ENCODE measurements at regions not wholly inside any gene's neighbourhood (a gene's known extent, or its start where the extent isn't known, plus 50 kb on each side); places are given as distances from the start of the nearest gene placed in this dataset.

DNA sequence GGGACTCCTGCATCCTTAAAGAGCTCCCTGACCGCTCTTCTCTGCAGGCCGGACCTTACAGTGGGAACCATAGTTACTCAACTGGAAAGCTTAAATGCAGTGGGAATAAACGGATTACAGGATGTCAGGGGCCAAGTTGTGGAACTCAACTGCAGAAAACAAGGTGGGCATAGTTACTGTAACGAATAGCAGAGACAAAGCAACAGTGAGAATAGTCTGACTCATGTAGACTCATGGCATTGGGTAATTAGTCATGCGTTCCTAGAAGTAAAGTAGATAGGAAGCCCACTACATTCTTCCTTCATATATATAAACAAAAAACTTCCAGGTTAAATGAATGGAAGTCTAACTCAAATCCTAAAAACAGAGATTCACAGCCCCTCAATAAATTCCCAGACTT is 95.5 kb upstream of the CHRNA7 start:
- DNase-seq (ENCODE audit: extremely low spot score, unreplicated experiment), result no peak
- H3K9me3 Mint-ChIP-seq (ENCODE audit: unreplicated experiment), result no peaks in the 10 kb centered on the region
- H3K36me3 Mint-ChIP-seq (ENCODE audit: unreplicated experiment), result no peaks in the 10 kb centered on the region
- H3K4me3 Mint-ChIP-seq (ENCODE audit: unreplicated experiment), result no peak overlapping the region
- H3K27ac Mint-ChIP-seq (ENCODE audit: unreplicated experiment), result no peak overlapping the region
- H3K4me1 Mint-ChIP-seq (ENCODE audit: unreplicated experiment), result no peaks in the 10 kb centered on the region
- TF ChIP-seq, protein P1, sequence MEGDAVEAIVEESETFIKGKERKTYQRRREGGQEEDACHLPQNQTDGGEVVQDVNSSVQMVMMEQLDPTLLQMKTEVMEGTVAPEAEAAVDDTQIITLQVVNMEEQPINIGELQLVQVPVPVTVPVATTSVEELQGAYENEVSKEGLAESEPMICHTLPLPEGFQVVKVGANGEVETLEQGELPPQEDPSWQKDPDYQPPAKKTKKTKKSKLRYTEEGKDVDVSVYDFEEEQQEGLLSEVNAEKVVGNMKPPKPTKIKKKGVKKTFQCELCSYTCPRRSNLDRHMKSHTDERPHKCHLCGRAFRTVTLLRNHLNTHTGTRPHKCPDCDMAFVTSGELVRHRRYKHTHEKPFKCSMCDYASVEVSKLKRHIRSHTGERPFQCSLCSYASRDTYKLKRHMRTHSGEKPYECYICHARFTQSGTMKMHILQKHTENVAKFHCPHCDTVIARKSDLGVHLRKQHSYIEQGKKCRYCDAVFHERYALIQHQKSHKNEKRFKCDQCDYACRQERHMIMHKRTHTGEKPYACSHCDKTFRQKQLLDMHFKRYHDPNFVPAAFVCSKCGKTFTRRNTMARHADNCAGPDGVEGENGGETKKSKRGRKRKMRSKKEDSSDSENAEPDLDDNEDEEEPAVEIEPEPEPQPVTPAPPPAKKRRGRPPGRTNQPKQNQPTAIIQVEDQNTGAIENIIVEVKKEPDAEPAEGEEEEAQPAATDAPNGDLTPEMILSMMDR (IDR thresholded peaks at IDR 0.05), result no peak
- H3K27me3 Mint-ChIP-seq (ENCODE audit: unreplicated experiment), result no peaks in the 10 kb centered on the region

DNA sequence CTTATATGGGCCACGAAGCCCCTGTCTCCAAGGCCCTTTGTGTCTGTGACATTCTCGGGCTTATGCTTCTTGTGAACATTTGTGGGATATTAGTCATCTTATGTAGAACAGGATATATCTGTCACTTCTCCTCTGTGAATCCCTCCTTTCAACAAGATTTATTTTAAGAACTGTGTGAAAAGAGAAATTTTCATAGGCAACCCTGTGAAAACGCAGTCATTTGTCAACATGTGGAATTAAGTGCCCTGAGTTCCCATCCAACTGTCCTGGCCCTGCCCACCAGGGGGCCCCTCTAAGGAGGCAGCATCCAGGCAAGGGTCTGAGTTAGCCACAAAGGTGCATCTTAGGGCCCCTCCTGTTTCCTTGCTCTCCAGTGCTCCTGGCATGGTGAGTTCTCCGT is 76.8 kb upstream of the CHRNA7 start:
- Mint-ChIP-seq H3K27ac (ENCODE audit: unreplicated experiment) (no peak overlapping the region), H3K4me3 (ENCODE audit: unreplicated experiment) (no peak overlapping the region), H3K36me3 (ENCODE audit: unreplicated experiment) (no peaks in the 10 kb centered on the region), H3K4me1 (ENCODE audit: unreplicated experiment) (no peaks in the 10 kb centered on the region), H3K9me3 (ENCODE audit: unreplicated experiment) (peaks cover 9% of the 10 kb centered on the region), H3K27me3 (ENCODE audit: unreplicated experiment) (no peaks in the 10 kb centered on the region)
- DNase-seq (ENCODE audit: extremely low spot score, unreplicated experiment), result no peak
- TF ChIP-seq, protein P1 (IDR thresholded peaks at IDR 0.05), result no peak

DNA sequence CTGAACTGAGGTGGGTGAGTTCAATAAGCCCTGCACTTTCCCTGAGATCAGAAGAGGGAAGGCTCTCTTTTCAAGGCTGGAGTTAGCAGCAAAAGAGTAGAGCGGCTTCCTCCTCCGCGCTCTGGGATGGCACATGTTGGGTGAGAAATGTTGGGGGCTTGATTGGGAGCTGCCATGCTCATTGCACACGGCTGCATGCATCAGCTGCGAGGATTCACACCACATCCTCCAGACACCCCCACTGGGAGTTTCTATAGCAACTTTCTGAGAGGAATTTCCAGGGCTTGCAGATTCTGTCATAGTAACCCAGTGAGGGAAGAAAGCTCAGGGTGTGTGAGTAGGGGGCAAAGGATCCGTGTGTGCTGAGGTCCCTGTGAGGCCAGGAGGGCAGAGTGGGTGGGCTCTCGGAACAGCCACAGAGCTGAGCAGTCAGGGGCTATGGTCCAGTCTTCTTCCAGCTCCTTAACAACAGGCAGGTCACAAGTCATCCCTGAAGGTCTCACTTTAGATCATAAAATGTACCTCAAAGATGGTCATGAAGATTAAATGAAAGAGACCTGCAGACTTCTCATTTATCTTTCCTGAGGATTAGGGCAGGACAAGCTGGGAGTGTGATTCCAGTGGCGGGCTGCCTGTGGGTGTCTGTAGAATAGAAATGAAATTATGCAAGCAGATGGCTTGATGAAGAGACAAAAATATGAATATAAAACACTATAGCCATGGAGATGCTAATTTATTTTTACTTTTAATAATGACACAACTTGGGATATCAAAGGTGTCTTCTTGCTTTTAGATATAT is 75.7 kb upstream of the CHRNA7 start:
- Mint-ChIP-seq H3K9me3 (ENCODE audit: unreplicated experiment) (peaks cover 19% of the 10 kb centered on the region), H3K27me3 (ENCODE audit: unreplicated experiment) (no peaks in the 10 kb centered on the region), H3K36me3 (ENCODE audit: unreplicated experiment) (no peaks in the 10 kb centered on the region), H3K27ac (ENCODE audit: unreplicated experiment) (no peak overlapping the region), H3K4me1 (ENCODE audit: unreplicated experiment) (no peaks in the 10 kb centered on the region), H3K4me3 (ENCODE audit: unreplicated experiment) (no peak overlapping the region)
- TF ChIP-seq, protein P1 (IDR thresholded peaks at IDR 0.05), result no peak
- DNase-seq (ENCODE audit: extremely low spot score, unreplicated experiment), result no peak

DNA sequence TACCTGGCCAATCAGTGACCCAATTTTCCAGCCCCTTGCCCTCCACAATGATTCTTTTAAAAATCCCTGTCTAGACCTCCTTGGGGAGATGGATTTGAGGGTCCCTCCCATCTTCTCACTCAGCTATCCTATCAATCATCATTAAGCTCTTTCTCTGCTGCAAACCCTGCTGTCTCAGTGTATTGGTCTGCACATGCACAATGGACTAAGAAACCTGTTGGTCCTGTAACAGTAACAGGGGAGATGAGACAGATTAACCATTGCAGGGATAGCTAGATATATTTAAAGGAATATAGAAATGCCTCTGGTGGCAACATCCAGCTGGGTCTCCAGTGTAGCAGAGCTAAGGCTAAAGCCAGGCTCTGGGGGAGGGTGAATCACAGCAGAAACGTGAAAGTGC is 74.6 kb upstream of the CHRNA7 start:
- TF ChIP-seq, protein P1 (IDR thresholded peaks at IDR 0.05), result no peak
- Mint-ChIP-seq H3K27me3 (ENCODE audit: unreplicated experiment) (no peaks in the 10 kb centered on the region), H3K4me3 (ENCODE audit: unreplicated experiment) (no peak overlapping the region), H3K27ac (ENCODE audit: unreplicated experiment) (no peak overlapping the region), H3K4me1 (ENCODE audit: unreplicated experiment) (no peaks in the 10 kb centered on the region), H3K36me3 (ENCODE audit: unreplicated experiment) (no peaks in the 10 kb centered on the region), H3K9me3 (ENCODE audit: unreplicated experiment) (peaks cover 20% of the 10 kb centered on the region)
- no peak for DNase-seq (ENCODE audit: extremely low spot score, unreplicated experiment)

DNA sequence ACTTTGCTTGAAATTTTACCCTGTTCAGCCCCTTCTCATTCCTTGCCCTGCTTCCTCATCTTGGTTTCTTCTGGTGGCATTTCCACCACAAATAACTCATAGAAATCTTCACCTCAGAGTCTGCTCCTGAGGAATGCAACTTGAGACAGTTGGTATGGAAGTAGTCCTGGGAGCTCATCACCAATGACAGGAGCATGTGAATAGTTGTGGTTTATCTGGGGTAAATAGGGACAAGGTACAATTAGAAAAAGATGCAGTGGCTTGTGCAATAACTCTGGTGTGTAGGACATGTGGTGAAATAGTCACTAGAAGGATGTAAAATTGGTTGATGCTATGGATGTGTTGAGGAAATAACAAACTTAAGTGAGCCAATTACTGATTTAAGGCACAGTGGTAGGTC is 72.7 kb upstream of the CHRNA7 start:
- TF ChIP-seq, protein P1 (IDR thresholded peaks at IDR 0.05), result no peak
- no peak for DNase-seq (ENCODE audit: extremely low spot score, unreplicated experiment)
- H3K4me3 Mint-ChIP-seq (ENCODE audit: unreplicated experiment), result no peak overlapping the region
- no peaks in the 10 kb centered on the region for H3K36me3 Mint-ChIP-seq (ENCODE audit: unreplicated experiment)
- no peaks in the 10 kb centered on the region for H3K4me1 Mint-ChIP-seq (ENCODE audit: unreplicated experiment)
- H3K27me3 Mint-ChIP-seq (ENCODE audit: unreplicated experiment), result no peaks in the 10 kb centered on the region
- H3K27ac Mint-ChIP-seq (ENCODE audit: unreplicated experiment), result no peak overlapping the region
- H3K9me3 Mint-ChIP-seq (ENCODE audit: unreplicated experiment), result peaks cover 20% of the 10 kb centered on the region
